Ecto neural progenitor cell (in vitro differentiated cells): ENCODE measurements at regions not wholly inside any gene's neighbourhood (a gene's known extent, or its start where the extent isn't known, plus 50 kb on each side); places are given as distances from the start of the nearest gene placed in this dataset.
"Not testable (repeated sequence)": the region's sequence is repeated elsewhere in the genome, so short reads cannot be mapped to it uniquely, and the experiment has no call there.

Experiments
- DNase-seq: peaks from one replicate; pipeline ENCODE4 v3.0.0-alpha.2; 2018; ENCODE audit warnings: low spot score

DNA sequence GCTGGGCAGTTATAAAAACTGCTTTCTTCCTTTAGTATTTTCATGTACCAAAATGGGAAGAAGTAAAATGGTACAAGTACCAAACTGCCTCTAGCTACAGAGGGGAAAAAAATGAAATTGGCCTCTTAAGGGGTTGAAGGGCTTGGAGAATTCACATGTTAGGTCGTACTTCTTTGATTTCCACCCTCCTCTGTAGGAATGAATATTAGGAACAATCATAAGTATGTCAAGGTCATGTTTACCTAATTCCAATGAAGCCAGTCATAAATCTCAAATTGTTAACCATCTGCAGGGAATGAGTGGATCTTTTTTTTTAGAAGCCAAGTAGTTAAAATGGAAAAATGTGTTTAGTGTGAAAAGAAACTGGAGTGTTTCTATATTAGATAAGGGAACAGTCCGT, 772.6 kb downstream of the PRIM2 start:
- not testable (repeated sequence) for DNase-seq

DNA sequence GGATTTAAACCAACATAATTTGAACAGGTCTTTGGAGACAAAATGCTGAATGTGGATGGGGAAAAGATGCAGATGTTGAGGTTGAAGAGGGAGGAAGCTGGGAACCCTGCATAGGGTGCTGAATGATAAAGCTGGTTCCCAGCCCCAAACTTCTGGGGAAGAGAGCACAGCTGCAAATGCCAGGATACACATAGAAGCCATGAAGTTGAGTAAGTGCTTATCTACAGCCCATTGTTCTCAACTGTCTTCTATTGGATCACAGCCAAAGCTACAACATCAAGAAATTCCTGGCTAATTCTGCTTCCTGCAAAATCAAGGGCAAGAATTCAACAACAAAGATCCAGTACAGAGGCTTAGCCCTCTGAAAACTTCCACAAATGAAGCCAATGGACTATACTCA, 779.8 kb downstream of the PRIM2 start:
- not testable (repeated sequence) for DNase-seq

DNA sequence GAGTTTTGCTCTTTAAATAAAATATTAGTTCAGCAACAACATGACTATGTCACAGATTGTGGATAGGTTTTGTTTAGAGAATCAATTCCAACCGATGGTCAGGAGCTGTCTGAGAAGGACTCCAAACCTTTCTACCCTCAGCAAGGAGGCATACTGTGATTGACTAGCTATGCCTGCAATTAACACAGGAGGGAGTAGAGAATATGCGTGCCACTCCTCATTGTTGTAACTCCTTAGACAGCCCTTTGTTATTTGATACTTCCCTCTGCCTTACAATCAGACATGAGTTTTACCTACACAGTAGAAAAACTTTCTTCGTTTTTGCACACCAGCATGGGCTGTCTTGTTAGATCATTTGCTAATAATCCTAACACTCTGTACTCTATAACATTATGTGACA, 796.5 kb downstream of the PRIM2 start:
- DNase-seq = no peak

DNA sequence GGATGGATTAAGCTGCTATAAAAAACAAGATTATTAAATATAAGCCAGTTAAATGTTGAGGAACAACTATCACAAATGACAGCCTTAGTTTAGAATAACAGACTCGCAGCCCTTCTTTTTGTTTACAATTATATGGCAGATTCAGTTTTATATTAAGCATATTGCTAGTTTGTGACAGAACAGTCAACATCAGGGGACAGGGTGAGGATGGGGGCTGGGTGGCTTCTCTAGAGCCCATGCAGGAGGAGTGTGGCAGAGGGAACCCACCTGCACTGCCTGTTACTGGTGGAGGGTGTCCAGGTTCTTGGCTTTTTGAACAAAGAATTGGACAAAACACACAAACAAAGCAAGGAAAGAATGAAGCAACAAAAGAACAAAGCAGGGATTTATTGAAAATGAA, 799.7 kb downstream of the PRIM2 start:
- DNase-seq = not testable (repeated sequence)

DNA sequence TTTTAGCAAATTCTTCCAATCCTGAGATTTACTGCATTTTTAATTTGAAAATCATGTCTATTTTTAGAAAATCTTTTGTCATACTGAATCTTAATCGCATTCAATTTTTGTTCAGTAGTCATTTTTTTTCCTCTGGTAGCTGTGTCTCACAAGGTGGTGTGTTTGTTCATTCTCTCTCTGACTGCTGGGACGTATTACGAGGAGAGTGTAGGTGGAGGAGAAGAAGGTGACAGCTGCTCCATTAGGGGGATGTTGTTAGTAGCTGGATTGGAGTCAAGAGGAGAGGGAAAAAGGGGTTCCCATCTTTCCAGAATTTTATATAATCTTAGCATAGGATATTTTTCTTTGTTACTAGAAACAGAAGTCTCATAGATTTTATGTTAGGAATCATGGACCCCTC, 804.2 kb downstream of the PRIM2 start:
- DNase-seq = not testable (repeated sequence)

DNA sequence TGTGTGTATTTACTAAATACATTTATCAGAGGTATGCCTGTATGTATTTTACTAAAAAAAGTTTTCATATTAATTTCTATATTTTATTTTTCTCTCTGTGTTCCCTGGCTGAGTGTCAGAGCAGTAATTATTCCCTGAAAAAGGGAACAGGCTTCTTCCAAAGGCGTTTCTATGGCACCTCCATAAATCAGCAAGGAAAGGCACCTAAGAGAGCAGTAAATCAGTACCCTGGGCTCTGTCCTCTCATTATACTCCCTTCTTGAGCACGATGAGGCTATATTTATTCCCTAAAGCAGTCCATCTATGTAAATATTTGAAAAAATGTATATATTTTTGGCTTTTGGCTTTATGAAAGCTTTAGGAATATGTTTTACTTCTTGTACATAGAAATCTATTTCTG, 806.3 kb downstream of the PRIM2 start:
- DNase-seq = not testable (repeated sequence)

DNA sequence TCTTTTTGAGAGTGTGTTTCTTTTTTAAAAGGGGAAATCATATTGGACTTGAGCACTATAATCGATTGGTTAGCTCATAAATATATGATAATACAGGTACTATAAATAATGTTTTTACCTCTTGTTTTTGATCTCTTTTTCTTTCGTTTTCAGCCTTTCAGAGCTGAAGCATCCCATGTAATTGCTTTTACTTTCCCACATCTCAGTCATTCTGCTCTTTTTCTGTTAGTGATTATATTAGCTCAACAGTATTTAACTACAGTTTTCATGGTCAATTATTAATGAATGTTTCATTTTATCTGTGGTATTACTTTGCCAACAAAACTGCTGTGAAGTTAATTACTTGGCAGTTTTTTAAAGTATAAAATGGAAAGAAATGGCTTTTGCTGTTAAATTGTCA, 811.1 kb downstream of the PRIM2 start:
- DNase-seq = not testable (repeated sequence)

DNA sequence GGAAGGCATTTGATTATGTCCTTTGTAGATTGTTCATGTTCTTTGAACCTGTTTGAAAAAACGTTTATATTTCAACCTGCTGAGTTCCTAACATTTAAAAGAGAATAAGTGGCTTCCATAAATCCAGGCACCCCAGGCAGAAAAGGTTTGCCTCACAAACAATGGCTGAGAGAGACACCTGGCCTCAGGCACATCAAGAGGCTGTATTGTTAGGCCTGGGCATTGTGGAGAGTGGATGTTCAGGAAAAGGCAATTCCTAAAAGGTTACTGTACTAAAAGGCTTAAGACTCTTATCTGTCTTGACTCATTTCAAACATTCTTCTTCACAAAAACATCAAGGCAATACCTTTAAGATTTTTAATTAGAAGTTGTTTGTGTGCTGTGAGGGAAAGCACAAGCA, 811.7 kb downstream of the PRIM2 start:
- not testable (repeated sequence) for DNase-seq

DNA sequence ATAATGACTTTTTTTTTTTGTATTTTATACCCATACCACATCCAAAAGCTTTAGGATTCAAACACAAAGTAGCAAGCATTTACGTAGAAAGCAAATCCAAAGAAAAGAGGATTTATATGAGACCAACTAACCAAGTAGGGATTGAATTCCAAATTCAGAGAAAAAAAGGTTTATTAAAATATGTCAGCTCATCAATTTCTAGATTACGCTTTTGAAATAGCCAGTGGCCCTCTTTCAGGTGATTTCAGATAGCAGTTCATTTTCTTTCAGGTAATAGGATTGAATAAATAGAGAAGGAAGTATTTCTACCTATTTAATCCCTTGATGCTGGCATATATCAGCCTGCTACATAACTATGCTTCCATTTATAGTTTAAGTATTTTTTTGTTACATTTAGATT, 822.3 kb downstream of the PRIM2 start:
- DNase-seq = not testable (repeated sequence)

DNA sequence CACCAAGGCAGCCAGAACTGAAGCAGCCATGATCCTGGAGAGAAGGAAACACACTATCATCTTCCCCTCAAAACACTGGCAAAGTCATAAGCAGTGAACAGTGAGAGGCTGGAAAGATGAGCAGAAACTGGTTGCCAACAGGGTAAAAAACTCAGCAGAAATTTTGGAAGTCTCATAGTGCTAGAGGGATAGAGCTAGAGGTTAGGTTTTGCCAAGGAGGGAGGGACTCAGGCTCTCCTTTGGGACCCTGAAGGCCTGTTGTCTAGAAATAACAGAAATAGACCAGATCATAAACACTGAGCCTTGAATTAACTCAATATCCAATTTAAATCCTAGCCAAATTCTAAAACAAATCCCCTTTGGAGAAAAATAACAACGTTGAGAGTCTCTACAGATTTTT, 853.6 kb downstream of the PRIM2 start:
- not testable (repeated sequence) for DNase-seq

DNA sequence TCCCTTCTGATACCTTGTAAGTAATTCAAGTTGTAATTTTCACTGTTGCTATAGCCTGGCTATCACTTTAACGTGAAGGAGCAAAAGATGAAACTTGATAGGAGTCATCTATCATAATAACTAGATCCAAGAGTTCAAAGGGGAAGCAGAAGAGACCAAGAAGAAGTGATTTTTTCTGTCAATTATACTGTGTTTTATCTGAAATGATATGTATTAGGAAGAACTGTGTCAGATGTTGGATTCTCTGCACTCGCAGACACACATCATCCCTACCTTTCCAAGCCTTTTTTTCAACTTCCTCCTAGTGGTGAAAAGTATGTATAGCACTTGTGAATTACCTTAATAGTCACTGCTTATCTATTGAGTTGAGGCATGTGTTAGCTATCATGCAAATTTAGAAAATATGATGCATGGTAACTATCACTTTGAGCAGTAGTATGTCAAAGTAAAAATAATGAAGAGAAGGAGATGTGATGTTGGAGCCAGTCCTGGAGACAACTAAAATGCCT, 864.2 kb downstream of the PRIM2 start:
- not testable (repeated sequence) for DNase-seq

DNA sequence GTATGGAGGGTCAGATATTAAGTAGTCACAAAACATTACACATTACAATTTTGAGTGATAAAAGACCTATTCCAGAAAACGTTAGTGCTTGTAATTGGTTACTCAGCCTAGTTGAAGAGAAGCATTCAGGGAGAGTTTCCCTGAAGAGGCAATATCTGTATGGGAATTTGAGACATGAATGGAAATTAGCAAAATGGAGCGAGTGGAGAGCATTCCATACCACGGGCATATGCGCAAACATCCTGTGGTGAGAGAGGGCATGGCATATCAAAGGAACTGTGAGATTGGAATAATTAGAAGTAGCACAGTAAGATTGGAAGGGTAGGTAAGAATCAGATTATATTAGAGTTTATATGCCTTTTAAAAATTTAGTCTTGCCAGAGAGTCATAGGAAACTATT, 867.9 kb downstream of the PRIM2 start:
- DNase-seq = not testable (repeated sequence)

DNA sequence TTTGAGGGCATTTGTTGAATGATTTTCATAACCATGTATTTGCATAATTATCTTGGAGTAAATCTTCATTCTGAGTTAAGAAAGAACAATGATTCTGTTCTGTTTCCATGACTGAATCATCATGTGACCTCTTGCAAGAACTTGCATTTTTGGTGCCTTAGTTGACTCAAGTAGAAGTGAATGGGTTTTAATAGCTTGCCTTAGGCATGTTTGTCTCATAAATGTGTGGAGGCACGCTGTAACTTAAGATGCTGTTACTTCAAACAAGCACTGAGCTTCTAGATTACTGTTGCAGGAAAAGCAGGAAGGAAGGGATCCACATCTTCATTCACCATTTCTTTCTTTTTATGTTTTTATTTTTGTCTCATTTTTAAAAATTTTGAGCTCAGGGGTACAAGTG, 875.8 kb downstream of the PRIM2 start:
- DNase-seq = not testable (repeated sequence)

DNA sequence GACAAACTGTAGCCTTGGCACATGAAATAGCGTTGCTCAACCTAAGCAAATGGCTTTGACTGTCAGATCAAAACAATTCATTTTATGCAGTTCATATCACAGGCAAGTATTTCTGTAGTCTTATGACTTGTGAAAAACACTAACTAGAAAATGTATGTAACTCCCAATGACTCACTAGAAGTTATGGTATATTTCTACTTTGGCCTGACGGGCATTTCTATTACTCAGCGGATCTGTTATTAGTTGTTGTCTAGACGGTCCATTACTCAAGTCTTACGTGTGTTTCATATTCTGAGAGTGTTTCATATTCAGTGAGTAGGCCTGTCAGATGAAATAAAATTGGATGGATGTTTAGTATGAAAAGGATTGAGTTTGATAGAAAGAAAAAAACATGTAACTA, 880.9 kb downstream of the PRIM2 start:
- DNase-seq = no peak

DNA sequence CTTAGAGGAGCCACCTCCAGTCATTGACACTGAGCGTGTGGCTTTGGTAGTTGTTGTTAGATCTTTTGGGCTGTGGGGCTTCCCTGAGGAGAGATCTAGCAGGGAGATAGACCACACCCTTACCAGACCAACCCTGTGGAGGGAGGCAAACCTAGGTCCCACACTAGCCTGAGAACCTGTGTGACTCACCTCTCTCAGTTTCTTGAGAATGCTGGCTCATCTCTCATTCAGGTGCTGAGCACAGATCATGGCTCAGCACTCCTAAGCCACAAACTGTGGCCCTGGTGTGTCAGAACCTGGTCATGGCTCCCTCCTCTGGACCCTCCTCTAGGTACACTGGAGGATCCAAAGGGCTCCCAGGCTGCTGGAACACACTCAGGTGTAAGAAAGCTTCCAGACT, 919.7 kb downstream of the PRIM2 start:
- not testable (repeated sequence) for DNase-seq

DNA sequence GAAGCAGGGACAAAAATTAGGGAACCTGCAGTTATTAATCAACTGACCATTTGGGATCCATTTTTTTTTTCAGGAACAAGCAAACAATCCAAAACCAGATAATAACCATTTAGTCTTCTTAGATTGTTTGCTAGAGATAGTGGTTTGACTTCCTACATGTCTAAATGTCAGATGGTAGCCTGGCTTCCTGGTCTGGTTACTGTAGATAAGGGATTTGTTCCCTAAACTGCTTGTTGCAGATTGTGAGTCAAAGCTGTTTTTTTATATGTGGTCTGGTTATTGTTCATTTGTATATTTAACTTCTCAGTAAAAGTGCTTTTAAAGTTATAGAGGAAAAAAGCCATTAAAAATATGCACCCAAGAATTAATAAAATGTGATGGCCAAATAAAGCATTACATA, 921.0 kb downstream of the PRIM2 start:
- not testable (repeated sequence) for DNase-seq

DNA sequence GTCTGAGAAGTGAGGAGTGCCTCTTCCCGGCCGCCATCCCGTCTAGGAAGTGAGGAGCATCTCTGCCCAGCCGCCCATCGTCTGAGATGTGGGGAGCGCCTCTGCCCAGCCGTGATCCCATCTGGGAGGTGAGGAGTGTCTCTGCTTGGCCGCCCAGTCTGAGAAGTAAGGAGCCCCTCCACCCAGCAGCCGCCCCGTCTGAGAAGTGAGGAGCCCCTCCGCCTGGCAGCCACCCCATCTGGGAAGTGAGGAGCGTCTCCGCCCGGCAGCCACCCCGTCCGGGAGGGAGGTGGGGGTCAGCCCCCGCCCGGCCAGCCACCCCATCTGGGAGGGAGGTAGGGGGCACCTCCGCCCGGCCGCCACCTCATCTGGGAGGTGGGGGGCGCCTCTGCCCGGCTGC, 940.2 kb downstream of the PRIM2 start:
- not testable (repeated sequence) for DNase-seq

DNA sequence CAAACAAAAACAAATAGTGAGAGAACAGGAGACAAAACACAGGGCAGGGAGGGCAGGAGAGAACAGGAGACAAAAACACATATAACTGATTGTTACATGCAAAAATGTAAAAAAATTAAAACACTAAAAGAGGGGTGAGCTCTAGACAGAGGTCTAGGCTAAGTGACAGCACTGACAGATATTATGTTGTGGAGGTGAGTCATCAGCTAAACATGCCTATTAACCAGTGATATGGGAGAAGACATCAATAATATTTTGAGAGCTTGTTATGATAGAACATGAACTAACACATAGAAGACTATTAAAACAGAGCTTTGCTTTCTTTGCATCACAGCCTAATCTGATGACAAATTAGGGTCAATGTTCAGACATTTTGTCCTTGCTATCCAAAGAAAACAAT, 972.7 kb downstream of the PRIM2 start:
- no peak for DNase-seq

DNA sequence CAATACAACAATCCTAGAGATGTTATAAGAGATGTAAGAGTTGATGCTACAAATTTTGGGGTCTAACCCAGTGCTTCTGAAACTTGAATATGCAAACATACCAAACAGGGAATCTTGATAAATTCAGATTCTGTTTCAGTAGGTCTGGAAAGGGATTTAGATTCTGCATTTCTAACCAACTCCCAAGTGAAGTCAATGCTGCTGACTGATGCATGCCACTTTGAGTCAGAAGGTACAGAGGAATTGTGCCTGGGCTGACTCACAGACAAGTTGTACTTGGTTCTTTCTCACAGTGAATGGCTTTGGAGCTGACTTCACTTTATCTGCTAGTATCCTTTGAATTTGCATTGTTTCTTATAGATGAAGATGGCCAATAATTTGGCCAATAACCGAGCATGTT, 973.9 kb downstream of the PRIM2 start:
- DNase-seq = not testable (repeated sequence)

DNA sequence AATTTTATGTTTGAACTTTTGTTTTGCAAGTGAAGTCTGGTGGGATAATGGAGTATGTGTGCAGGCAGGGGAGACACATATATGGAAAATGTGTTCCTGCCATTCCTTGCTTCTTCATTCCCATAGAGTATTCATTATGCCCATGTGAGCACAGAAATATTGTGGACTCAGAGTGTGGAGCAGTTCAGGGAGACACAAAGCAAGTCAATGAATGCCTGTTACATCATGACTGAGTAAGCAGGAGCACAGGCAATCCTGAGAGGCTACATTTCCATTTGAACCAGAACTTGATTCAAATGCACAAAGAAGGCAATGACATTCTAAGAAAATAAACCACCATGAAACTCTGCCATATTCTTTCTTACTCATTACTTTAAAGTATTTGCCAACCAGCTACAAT, 990.5 kb downstream of the PRIM2 start:
- DNase-seq = not testable (repeated sequence)

DNA sequence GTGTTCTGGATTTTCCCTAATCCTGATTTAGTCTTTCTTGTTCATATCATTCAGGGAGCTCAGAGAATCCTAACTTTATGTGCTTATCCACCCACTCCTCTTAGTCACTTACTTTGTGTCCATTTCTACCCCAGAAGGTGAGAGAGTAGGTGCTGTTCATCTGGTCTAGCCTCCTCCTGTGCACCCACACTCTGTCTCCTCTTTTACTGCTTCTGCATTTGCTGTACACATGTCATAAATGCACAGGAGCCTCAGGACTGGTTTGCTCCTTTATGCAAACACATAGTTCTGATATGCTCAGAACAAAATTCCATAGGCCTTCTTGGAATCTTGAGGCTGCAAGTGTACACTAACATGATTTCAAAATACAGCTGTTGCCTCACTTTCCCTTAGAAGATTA, 1014.7 kb downstream of the PRIM2 start:
- DNase-seq = not testable (repeated sequence)

DNA sequence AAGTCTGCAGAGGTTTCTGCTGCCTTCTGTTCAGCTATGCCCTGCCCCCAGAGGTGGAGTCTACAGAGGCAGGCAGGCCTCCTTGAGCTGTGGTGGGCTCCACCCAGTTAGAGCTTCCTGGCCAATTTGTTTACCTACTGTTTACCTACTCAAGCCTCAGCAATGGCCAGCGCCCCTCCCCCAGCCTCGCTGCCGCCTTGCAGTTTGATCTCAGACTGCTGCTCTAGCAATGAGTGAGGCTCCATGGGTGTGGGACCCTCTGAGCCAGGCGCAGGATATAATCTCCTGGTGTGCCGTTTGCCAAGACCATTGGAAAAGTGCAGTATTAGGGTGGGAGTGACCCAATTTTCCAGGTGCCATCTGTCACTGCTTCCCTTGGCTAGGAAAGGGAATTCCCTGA, 1024.9 kb downstream of the PRIM2 start:
- not testable (repeated sequence) for DNase-seq

DNA sequence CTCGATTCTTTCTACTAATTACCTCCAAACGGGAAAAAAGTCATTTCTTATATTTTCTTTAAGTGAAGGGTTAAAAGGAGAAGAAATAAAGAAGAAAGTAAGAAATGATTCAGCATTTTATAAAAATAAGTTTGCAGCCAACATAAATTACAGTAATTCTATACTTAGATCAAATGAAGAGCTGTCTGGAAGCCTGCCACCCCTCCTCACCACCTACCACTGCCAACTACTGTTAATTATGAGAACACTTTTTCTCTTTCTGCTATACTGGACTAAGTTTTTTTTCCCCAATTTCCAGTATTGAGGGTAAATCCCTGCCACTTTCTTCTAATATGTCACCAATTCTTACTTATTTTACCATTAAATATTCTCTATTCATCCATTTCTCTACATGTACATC, 1030.1 kb downstream of the PRIM2 start:
- not testable (repeated sequence) for DNase-seq

DNA sequence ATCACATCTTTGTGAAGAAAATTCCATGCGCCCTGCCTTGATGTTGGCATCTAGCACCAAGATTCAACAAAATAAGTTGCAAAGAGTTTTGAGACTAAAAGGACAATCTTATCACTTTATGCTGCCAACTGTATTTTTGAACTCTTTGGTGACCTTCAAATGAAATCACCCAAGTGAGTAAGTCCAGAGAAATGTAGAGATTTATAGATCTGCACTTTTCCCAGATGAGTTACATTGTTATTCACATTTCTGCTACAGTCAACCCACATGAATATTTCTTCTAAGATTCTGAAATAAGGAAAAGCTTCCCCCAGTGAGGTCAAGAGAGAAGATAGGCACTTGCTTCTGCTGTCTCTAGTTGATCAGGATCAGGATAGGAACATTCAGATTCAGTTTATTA, 1034.2 kb downstream of the PRIM2 start:
- not testable (repeated sequence) for DNase-seq

DNA sequence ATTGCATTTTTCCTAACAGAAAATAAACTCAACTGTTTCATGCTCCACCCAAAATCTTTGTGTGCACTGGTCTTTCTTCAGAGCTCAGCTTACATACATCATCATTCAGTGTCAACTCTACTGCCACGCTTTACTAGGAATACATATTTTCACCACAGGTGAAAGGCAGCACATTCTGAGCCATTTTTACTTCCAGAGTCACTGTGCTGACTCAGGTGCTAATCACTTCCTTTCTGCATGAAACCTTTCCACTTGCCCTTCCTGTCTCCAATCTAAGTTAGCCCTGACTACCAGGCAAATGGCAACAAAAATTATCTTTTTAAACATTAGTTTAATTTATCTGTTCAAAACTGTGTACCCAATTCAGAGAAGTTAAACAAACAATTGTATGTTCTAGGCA, 1041.0 kb downstream of the PRIM2 start:
- DNase-seq = not testable (repeated sequence)
